Large intestine (tissue), 3 donors: ENCODE measurements at regions not wholly inside any gene's neighbourhood (a gene's known extent, or its start where the extent isn't known, plus 50 kb on each side); places are given as distances from the start of the nearest gene placed in this dataset.
A peak's percentile ranks its signal among the peaks of the same experiment; 100 is the strongest.

ENCODE experiments used
- DNase-seq, 2 donors: peaks; one replicate each; pipeline versions ENCODE4 v3.0.0 to v3.0.0-alpha.2; 2013
- H3K27ac ChIP-seq: one replicate; pipeline ENCODE4 v1.5.1; 2013; ENCODE audit warnings: low read length
- H3K27me3 ChIP-seq: 2 replicates; pipeline ENCODE4 v1.6.1; 2013; ENCODE audit warnings: low read length; ENCODE audit not compliant: control insufficient read depth, insufficient read depth
- H3K36me3 ChIP-seq: 2 replicates; pipeline ENCODE4 v1.6.1; 2013; ENCODE audit warnings: low read length; ENCODE audit not compliant: control insufficient read depth, insufficient read depth
- H3K4me1 ChIP-seq: one replicate; pipeline ENCODE4 v1.6.1; 2013; ENCODE audit warnings: low read length; ENCODE audit not compliant: control insufficient read depth, insufficient read depth
- H3K4me3 ChIP-seq: one replicate; pipeline ENCODE4 v1.5.1; 2013; ENCODE audit warnings: low read length
- H3K9me3 ChIP-seq: one replicate; pipeline ENCODE4 v1.6.1; 2013; ENCODE audit warnings: mild to moderate bottlenecking, low read depth, low read length, moderate library complexity; ENCODE audit not compliant: control insufficient read depth
- WGBS: methylation state at CpG from one replicate; pipeline ENCODE4 v1.1.5; 2013; ENCODE audit warnings: low lambda C conversion rate; ENCODE audit not compliant: insufficient coverage; 5-methylcytosine and 5-hydroxymethylcytosine counted together

GRCh38 chr4:31548823-31549222 lies 828.7 kb downstream of the PCDH7 start:
- no peak overlapping the region for H3K27ac ChIP-seq
- H3K36me3 ChIP-seq: no peaks in the 10 kb centered on the region
- H3K9me3 ChIP-seq: no peaks in the 10 kb centered on the region
- DNase-seq: no peak
- no CpG with 5 or more reads among the region's 2 CpGs for WGBS
- no peak overlapping the region for H3K4me3 ChIP-seq
- H3K4me1 ChIP-seq: no peaks in the 10 kb centered on the region
- no peaks in the 10 kb centered on the region for H3K27me3 ChIP-seq

DNA sequence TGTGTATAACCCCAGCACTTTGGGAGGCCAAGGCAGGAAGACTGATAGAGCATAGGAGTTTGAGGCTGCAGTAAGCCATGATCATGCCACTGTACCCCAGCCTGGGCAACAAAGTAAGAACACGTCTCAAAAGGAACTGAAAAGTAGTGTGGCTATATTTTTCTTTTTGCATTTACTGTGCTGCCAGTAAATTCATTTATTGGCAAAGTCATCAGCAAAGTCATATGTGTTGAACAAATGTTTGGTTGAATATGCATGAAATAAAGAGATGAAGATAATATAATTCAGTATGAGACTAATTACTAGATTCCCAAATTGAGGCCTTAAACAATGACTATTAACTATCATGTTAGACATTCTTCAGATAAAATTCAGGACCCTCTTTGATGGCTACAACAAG lies 829.1 kb downstream of the PCDH7 start:
- no peaks in the 10 kb centered on the region for H3K4me1 ChIP-seq
- WGBS: 100% methylated on average over 1 of the region's 1 CpG
- no peaks in the 10 kb centered on the region for H3K36me3 ChIP-seq
- no peaks in the 10 kb centered on the region for H3K9me3 ChIP-seq
- H3K4me3 ChIP-seq: no peak overlapping the region
- no peak for DNase-seq
- H3K27me3 ChIP-seq: no peaks in the 10 kb centered on the region
- no peak overlapping the region for H3K27ac ChIP-seq

DNA sequence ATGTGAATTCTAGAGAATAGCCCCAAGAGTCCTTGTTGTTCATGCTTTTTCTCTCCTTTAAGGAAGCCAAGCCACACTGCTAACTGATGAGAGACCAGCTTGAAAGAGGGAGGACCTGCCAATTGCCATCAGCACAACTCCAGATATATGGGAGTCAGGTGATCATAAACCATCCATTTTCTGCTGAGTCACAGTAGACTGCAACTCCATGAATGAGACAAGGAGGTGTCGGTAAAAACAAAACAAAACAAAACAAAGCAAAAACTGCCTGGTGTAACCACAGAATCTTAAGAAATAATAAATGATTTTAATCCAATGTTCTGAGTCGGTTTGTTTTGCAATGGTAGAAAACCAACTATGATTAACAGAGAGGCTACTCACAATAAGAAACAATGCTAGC lies 837.3 kb downstream of the PCDH7 start:
- DNase-seq: no peak
- Histone ChIP-seq H3K27me3 (no peaks in the 10 kb centered on the region), H3K36me3 (no peaks in the 10 kb centered on the region), H3K4me3 (no peak overlapping the region), H3K9me3 (no peaks in the 10 kb centered on the region), H3K27ac (no peak overlapping the region), H3K4me1 (no peaks in the 10 kb centered on the region)
- 100% methylated on average over 2 of the region's 2 CpGs for WGBS

GRCh38 chr4:31573554-31573953 lies 853.4 kb downstream of the PCDH7 start:
- no peak overlapping the region for H3K4me3 ChIP-seq
- WGBS: 92% methylated on average over 2 of the region's 5 CpGs

DNA sequence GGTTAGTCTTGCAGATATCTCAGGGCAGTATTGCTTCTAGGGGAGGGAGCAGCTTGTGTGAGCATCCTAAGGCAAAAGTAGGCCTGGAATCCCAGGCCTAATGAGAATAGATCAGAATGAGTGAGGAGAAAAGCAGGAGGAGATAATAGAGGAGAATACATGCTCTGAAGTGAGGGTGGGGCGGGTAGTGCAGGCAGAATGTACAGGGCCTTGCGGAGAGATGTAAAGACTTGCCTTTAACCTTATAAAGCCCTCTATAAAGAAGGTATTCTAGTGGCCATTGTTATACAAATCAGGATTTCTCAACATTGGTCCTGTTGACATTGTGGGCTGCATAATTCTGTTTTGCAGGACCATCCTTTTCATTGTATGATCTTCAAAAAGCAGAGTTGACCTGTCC lies 855.3 kb downstream of the PCDH7 start:
- no peaks in the 10 kb centered on the region for H3K9me3 ChIP-seq
- no peak overlapping the region for H3K27ac ChIP-seq
- no peaks in the 10 kb centered on the region for H3K27me3 ChIP-seq
- DNase-seq: no peak
- H3K36me3 ChIP-seq: no peaks in the 10 kb centered on the region
- no peak overlapping the region for H3K4me3 ChIP-seq
- WGBS: no CpG with 5 or more reads among the region's 2 CpGs
- H3K4me1 ChIP-seq: no peaks in the 10 kb centered on the region

More at GRCh38 chr4:31573554-31573953, 853.4 kb downstream of the PCDH7 start:
- Histone ChIP-seq H3K36me3 (no peaks in the 10 kb centered on the region), H3K27me3 (no peaks in the 10 kb centered on the region), H3K27ac (no peak overlapping the region), H3K4me1 (no peaks in the 10 kb centered on the region), H3K9me3 (no peaks in the 10 kb centered on the region)
- no peak for DNase-seq

GRCh38 chr4:31580843-31581242 lies 860.7 kb downstream of the PCDH7 start:
- Histone ChIP-seq H3K4me1 (no peaks in the 10 kb centered on the region), H3K27ac (no peak overlapping the region), H3K9me3 (no peaks in the 10 kb centered on the region), H3K27me3 (no peaks in the 10 kb centered on the region), H3K4me3 (no peak overlapping the region), H3K36me3 (no peaks in the 10 kb centered on the region)
- no peak for DNase-seq
- WGBS: no CpG with 5 or more reads among the region's 1 CpG

DNA sequence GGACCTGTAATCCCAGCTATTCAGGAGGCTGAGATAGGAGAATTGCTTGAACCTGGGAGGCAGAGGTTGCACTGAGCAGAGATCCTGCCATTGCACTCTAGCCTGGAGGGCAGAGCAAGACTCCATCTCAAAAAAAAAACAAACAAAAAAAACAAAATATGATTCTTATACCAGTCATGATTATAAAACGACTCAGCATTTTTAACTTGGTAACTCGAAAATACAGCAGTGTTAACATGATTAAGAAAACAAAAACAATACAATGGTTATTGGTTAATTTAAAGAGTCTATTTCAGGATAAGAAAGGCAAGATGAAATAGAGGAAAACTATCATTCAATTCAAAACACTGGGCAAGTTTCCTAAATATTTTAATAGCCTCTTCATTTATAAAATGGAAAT lies 865.3 kb downstream of the PCDH7 start:
- Histone ChIP-seq H3K4me3 (no peak overlapping the region), H3K27ac (no peak overlapping the region), H3K27me3 (no peaks in the 10 kb centered on the region), H3K4me1 (no peaks in the 10 kb centered on the region), H3K36me3 (no peaks in the 10 kb centered on the region), H3K9me3 (no peaks in the 10 kb centered on the region)
- no peak for DNase-seq
- WGBS: 92% methylated on average over 2 of the region's 2 CpGs

DNA sequence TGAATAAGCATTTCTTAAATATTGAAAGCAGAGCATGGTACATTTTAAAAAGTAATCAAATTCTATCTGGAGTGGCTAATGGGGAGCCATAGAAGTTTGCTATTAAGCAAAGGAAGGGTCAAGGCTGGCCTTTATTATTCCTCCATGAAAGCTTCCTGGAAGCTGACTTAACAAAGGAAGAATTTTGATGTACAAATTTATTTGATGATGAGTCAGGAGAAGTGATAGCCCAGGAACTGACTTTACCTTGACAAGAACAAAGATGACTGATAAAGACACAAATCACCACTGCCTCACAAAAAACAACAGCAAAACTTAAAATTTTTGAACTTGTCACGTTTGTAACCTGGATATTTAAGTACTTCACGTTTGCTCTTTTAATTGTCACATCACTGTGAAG lies 872.1 kb downstream of the PCDH7 start:
- DNase-seq: no peak
- no peak overlapping the region for H3K27ac ChIP-seq
- H3K4me3 ChIP-seq: no peak overlapping the region
- H3K36me3 ChIP-seq: no peaks in the 10 kb centered on the region
- H3K27me3 ChIP-seq: no peaks in the 10 kb centered on the region
- no peaks in the 10 kb centered on the region for H3K9me3 ChIP-seq
- H3K4me1 ChIP-seq: no peaks in the 10 kb centered on the region
- WGBS: 86% methylated on average over 1 of the region's 2 CpGs

GRCh38 chr4:31595496-31595895 lies 875.3 kb downstream of the PCDH7 start:
- Histone ChIP-seq H3K4me1 (no peaks in the 10 kb centered on the region), H3K27ac (no peak overlapping the region), H3K9me3 (no peaks in the 10 kb centered on the region), H3K36me3 (no peaks in the 10 kb centered on the region), H3K4me3 (no peak overlapping the region), H3K27me3 (no peaks in the 10 kb centered on the region)
- DNase-seq: peak in 1 of 2 donors; percentile 3
- 20% methylated on average over 1 of the region's 2 CpGs for WGBS

DNA sequence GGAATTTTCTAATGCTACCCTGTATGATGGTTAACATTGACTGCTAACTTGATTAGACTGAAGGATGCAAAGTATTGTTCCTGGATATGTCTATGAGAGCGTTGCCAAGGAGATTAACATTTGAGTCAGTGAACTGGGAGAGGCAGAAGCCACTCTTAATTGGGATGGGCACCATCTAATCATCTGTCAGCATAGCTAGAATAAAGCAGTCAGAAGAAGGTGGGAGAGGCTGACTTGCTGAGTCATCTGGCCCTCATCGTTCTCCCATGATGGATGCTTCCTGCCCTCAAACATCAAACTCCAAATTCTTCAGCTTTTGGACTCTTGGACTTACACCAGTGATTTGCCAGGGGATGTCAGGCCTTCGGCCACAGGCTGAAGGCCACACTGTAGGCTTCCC lies 878.5 kb downstream of the PCDH7 start:
- no peaks in the 10 kb centered on the region for H3K4me1 ChIP-seq
- no peaks in the 10 kb centered on the region for H3K27me3 ChIP-seq
- no peaks in the 10 kb centered on the region for H3K36me3 ChIP-seq
- H3K4me3 ChIP-seq: no peak overlapping the region
- WGBS: no CpG with 5 or more reads among the region's 3 CpGs
- no peaks in the 10 kb centered on the region for H3K9me3 ChIP-seq
- no peak overlapping the region for H3K27ac ChIP-seq
- no peak for DNase-seq

GRCh38 chr4:31601793-31602192 lies 881.6 kb downstream of the PCDH7 start:
- Histone ChIP-seq H3K27ac (no peak overlapping the region), H3K9me3 (no peaks in the 10 kb centered on the region), H3K4me1 (no peaks in the 10 kb centered on the region), H3K27me3 (no peaks in the 10 kb centered on the region), H3K4me3 (no peak overlapping the region), H3K36me3 (no peaks in the 10 kb centered on the region)
- DNase-seq: no peak
